ENCODE measurements at regions not wholly inside any gene's neighbourhood (a gene's known extent, or its start where the extent isn't known, plus 50 kb on each side); places are given as distances from the start of the nearest gene placed in this dataset.

DNA sequence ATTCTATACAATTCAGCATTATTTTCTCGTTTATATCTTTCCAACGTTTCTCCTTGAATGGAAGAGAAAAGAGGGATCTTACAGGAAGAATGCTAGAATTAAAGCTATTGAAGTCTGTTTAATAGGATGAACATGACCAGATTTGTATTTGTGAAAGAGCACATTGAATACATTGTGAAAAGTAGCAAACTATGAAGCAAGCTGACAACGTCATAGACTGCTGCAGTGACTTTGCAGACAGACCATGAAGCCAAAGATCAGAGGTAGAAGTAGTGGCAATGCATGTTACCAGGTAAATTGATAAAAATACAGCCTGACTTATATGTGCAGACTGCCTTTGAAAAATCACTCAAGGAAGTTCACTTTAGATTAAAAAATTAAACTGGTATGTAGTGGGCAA lies 146.1 kb downstream of the RASSF9 start:
- TF ChIP-seq EZH2phosphoT487 (IDR thresholded peaks at IDR 0.05; ENCODE audit: insufficient read depth, low read depth) = no peak
- TF ChIP-seq EZH2 (IDR thresholded peaks at IDR 0.05; ENCODE audit: insufficient read depth, poor library complexity, severe bottlenecking) = no peak

Data from GM23248 (cell line).